Heart left ventricle (tissue), 13 donors: ENCODE measurements at regions not wholly inside any gene's neighbourhood (a gene's known extent, or its start where the extent isn't known, plus 50 kb on each side); places are given as distances from the start of the nearest gene placed in this dataset.

Experiments used
- CTCF ChIP-seq, 12 donors: fragments of 200-600 bp; sonication (generic) in 4 of 12; IDR thresholded peaks; one replicate each; pipeline versions ENCODE4 v1.5.0 to v1.8.0; 2018 to 2022; ENCODE audit warnings: antibody characterized with exemption in 12 of 12, mild to moderate bottlenecking in 5 of 12
- POLR2A ChIP-seq, 2 donors: fragments of 450-650 bp; IDR thresholded peaks; one replicate each; pipeline ENCODE4 v1.6.1; 2017; ENCODE audit warnings: antibody characterized with exemption in 2 of 2, mild to moderate bottlenecking in 2 of 2, moderate library complexity in 2 of 2
- donor health status: ischemic (EF 13 %, LVEDD 7.1; RV severe dilation, severe dysfunction).
- donor health status: DM: no; HTN: yes; CAD: no.
- donor health status: DM: no; HTN: no; CAD: no.
- donor health status: ischemic (EF 25% LVEDD 6.9; RV normal size, moderate dysfunction).
- donor health status: ischemic (EF 25% LVEDD 5.7; RV mildly dilated, moderate dysfunction).
- donor health status: ischemic (EF 35%, LVEDD 5.7; RV mildly dilated, moderate dysfunction).
- donor health status: nonischemic (EF 11% LVEDD 7.7; RV severe dilation, severe dysfunction).
- donor health status: DM: yes; HTN: yes; CAD: no.
- donor health status: PGD.
- donor health status: ischemic (EF 29% LVEDD 5.4; RV normal size, mild dysfunction).
- donor health status: nonischemic (EF 23%, LVEDD 6.1; RV moderate dilation, normal function).

GRCh38 chr7:121541457-121541856, 145.3 kb upstream of the FAM3C start:
- TF ChIP-seq POLR2A (IDR thresholded peaks at IDR 0.05) (no peak), CTCF (IDR thresholded peaks at IDR 0.05) (no peak)
